Esophagus muscularis mucosa (tissue), 4 donors: ENCODE measurements at regions not wholly inside any gene's neighbourhood (a gene's known extent, or its start where the extent isn't known, plus 50 kb on each side); places are given as distances from the start of the nearest gene placed in this dataset.

Source experiments
- DNase-seq: peaks from one replicate; pipeline ENCODE4 v3.0.0-alpha.2; 2017; ENCODE audit errors: extremely low spot score
- H3K27ac ChIP-seq, 4 donors: fragments of 200-600 bp; sonication (generic); replicated peaks in 1 of 4; 1 replicate in 3 of 4; 2 replicates in 1 of 4; pipeline ENCODE4 v1.5.1; 2016 to 2019; ENCODE audit warnings: mild to moderate bottlenecking in 1 of 4
- H3K27me3 ChIP-seq, 4 donors: fragments of 200-600 bp; sonication (generic); one replicate each; pipeline versions ENCODE4 v1.5.1 to v1.6.0; 2016 to 2019
- H3K36me3 ChIP-seq, 4 donors: fragments of 200-600 bp; sonication (generic); one replicate each; pipeline ENCODE4 v1.5.1; 2016 to 2019
- H3K4me1 ChIP-seq, 4 donors: fragments of 200-600 bp; sonication (generic); one replicate each; pipeline ENCODE4 v1.5.1; 2016 to 2019
- H3K4me3 ChIP-seq, 4 donors: fragments of 200-600 bp; sonication (generic); 1 replicate in 2 of 4; 2 replicates in 2 of 4; pipeline ENCODE4 v1.5.1; 2016 to 2019; ENCODE audit warnings: mild to moderate bottlenecking in 4 of 4, moderate library complexity in 1 of 4
- H3K9me3 ChIP-seq, 4 donors: fragments of 200-600 bp; sonication (generic); 1 replicate in 3 of 4; 2 replicates in 1 of 4; pipeline ENCODE4 v1.5.1; 2016 to 2019
- EP300 ChIP-seq: sonication (generic); formaldehyde crosslinking; IDR thresholded peaks from one replicate; pipeline ENCODE4 v1.6.1; 2017; ENCODE audit warnings: antibody characterized with exemption
- POLR2A ChIP-seq: fragments of 450-650 bp; IDR thresholded peaks from one replicate; pipeline ENCODE4 v1.6.1; 2017; ENCODE audit warnings: antibody characterized with exemption, moderate library complexity, mild to moderate bottlenecking, low read depth
- POLR2AphosphoS5 ChIP-seq, 2 donors: sonication (generic); formaldehyde crosslinking; IDR thresholded peaks; one replicate each; pipeline ENCODE4 v1.6.1; 2017; ENCODE audit warnings: antibody characterized with exemption in 2 of 2
- WGBS: methylation state at CpG from one replicate; pipeline ENCODE4 v1.1.5; 2018; 5-methylcytosine and 5-hydroxymethylcytosine counted together
- intact Hi-C: fragments of 100-400 bp; cut with DNase I; formaldehyde crosslinking; loops from one replicate; pipeline ENCODE4 v1.15.1; 2023
- TF ChIP-seq, protein P1 (sequence below), 3 experiments: fragments of 200-600 bp in 2 of 3; fragments of 450-650 bp in 1 of 3; sonication (generic) in 2 of 3; IDR thresholded peaks; one replicate each; pipeline ENCODE4 v1.5.1; 2017 to 2019; ENCODE audit warnings: antibody characterized with exemption in 3 of 3, mild to moderate bottlenecking in 2 of 3, moderate library complexity in 1 of 3

DNA sequence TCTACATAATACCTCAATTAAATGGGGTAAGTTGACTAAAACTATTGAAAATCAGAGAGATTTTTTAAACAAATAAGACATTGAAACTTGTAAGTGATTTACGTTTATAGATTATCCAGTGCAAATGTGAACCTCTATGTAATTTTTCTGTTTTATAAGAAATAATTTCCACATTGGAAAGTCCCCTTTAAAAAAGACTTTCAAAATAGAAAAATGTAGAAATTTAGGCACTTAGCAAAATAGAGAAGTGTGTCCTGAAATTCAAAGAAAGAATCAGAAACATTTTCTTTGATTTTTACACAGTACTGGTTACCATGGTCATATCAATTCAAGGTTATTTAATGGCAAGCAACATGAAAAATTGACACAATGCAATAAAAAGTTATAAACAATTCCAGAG, 290.9 kb upstream of the GPR149 start:
- no peak for DNase-seq
- intact Hi-C loops = no loop called here
- no peak for TF ChIP-seq POLR2AphosphoS5 (IDR thresholded peaks at IDR 0.05)
- TF ChIP-seq POLR2A = no peak
- TF ChIP-seq, protein P1, sequence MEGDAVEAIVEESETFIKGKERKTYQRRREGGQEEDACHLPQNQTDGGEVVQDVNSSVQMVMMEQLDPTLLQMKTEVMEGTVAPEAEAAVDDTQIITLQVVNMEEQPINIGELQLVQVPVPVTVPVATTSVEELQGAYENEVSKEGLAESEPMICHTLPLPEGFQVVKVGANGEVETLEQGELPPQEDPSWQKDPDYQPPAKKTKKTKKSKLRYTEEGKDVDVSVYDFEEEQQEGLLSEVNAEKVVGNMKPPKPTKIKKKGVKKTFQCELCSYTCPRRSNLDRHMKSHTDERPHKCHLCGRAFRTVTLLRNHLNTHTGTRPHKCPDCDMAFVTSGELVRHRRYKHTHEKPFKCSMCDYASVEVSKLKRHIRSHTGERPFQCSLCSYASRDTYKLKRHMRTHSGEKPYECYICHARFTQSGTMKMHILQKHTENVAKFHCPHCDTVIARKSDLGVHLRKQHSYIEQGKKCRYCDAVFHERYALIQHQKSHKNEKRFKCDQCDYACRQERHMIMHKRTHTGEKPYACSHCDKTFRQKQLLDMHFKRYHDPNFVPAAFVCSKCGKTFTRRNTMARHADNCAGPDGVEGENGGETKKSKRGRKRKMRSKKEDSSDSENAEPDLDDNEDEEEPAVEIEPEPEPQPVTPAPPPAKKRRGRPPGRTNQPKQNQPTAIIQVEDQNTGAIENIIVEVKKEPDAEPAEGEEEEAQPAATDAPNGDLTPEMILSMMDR (IDR thresholded peaks at IDR 0.05) = no peak
- no peak for TF ChIP-seq EP300
- WGBS = 79% methylated on average over 1 of the region's 1 CpG
- Histone ChIP-seq H3K4me1 (no peaks in the 10 kb centered on the region), H3K4me3 (no peak overlapping the region), H3K9me3 (no peaks in the 10 kb centered on the region), H3K27ac (no peak overlapping the region), H3K27me3 (no peaks in the 10 kb centered on the region), H3K36me3 (no peaks in the 10 kb centered on the region)

DNA sequence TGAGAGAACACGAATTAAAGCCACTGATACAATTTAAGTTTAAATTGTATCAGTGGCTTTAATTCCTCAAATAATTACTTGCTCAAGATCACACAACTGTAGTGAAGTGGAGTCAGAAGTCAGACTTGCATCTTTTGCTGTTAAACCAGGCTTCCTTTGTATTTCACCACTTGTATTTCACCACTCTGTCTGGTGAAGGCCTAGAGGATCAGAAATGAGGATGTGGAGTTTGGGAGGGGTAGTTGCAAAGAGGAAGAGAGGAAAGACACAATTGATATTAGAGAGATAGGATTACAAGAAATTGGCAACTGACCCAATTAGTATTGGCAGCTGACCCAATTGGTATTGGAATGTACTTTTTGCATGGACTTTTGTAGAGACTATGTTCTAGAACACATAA, 288.1 kb upstream of the GPR149 start:
- Histone ChIP-seq H3K27ac (no peak overlapping the region), H3K36me3 (no peaks in the 10 kb centered on the region), H3K4me3 (no peak overlapping the region), H3K9me3 (no peaks in the 10 kb centered on the region), H3K27me3 (no peaks in the 10 kb centered on the region), H3K4me1 (no peaks in the 10 kb centered on the region)
- intact Hi-C loops = no loop called here
- TF ChIP-seq POLR2AphosphoS5 (IDR thresholded peaks at IDR 0.05) (no peak), EP300 (no peak), POLR2A (no peak)
- TF ChIP-seq, protein P1 (IDR thresholded peaks at IDR 0.05) = no peak
- DNase-seq = no peak
- 78% methylated on average over 1 of the region's 1 CpG for WGBS

DNA sequence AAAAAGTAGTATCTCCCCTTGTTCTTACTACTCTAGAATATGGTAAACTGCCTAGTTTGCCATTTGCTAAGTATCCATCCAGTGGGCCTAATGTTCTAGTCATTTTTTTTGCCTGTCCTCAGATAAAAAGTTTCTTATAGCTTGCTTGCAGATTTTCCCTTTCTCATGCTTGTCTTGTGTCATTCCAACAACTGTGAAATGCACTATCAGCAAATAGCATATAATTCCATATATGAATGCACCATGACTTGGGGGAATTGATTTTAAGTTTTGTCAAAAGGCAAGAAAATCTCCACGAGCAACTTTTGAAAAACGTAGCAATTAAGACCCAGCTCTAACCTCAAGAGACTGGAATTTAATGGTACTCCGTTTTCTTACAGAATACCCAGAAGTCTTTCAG, 286.2 kb upstream of the GPR149 start:
- Histone ChIP-seq H3K4me3 (no peak overlapping the region), H3K4me1 (no peaks in the 10 kb centered on the region), H3K27ac (no peak overlapping the region), H3K36me3 (no peaks in the 10 kb centered on the region), H3K9me3 (no peaks in the 10 kb centered on the region), H3K27me3 (no peaks in the 10 kb centered on the region)
- no peak for DNase-seq
- WGBS = 82% methylated on average over 3 of the region's 3 CpGs
- intact Hi-C loops = no loop called here
- TF ChIP-seq POLR2A = no peak

GRCh38 chr3:154708554-154708953, 278.6 kb upstream of the GPR149 start:
- TF ChIP-seq POLR2AphosphoS5 (IDR thresholded peaks at IDR 0.05) (no peak), EP300 (no peak), POLR2A (no peak)
- TF ChIP-seq, protein P1 (IDR thresholded peaks at IDR 0.05) = no peak
- Histone ChIP-seq H3K9me3 (peaks cover 0 to 4% (median 0%) of the 10 kb centered on the region in 4 donors), H3K27ac (no peak overlapping the region), H3K4me3 (no peak overlapping the region), H3K36me3 (no peaks in the 10 kb centered on the region), H3K27me3 (no peaks in the 10 kb centered on the region), H3K4me1 (no peaks in the 10 kb centered on the region)
- no peak for DNase-seq
- intact Hi-C loops = no loop called here
- WGBS = 96% methylated on average over 1 of the region's 1 CpG

DNA sequence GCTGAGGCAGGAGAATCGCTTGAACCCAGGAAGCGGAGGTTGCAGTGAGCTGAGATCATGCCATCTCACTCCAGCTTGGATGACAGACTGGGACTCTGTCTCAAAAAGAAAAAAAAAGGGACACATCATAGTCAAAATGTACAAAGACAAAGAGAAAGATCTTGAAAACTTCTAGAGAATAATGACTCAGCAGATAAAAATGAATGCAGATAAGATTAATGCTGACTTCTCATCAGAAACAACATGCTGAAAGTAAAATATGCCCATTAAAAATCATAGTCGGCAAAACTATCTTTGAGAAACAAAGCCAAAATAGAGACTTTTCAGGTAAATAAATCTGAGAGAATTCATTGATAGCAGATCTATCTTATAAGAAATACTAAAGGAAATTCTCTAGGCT, 271.1 kb upstream of the GPR149 start:
- Histone ChIP-seq H3K27ac (no peak overlapping the region), H3K36me3 (no peaks in the 10 kb centered on the region), H3K4me3 (no peak overlapping the region), H3K27me3 (no peaks in the 10 kb centered on the region), H3K4me1 (no peaks in the 10 kb centered on the region), H3K9me3 (no peaks in the 10 kb centered on the region)
- DNase-seq = no peak
- intact Hi-C loops = no loop called here
- TF ChIP-seq POLR2AphosphoS5 (IDR thresholded peaks at IDR 0.05) (no peak), EP300 (no peak), POLR2A (no peak)
- TF ChIP-seq, protein P1 (IDR thresholded peaks at IDR 0.05) = no peak
- 88% methylated on average over 3 of the region's 3 CpGs for WGBS
